NB4 (cell line): ENCODE measurements at regions not wholly inside any gene's neighbourhood (a gene's known extent, or its start where the extent isn't known, plus 50 kb on each side); places are given as distances from the start of the nearest gene placed in this dataset.

Source experiments
- CTCF ChIP-seq: IDR thresholded peaks from one replicate; pipeline ENCODE4 v1.5.1; 2012; ENCODE audit warnings: low read depth, low read length
- MYC ChIP-seq: IDR thresholded peaks from 2 replicates; pipeline ENCODE4 v1.6.1; 2011; ENCODE audit warnings: low read depth, low read length
- POLR2A ChIP-seq: IDR thresholded peaks from 2 replicates; pipeline ENCODE4 v1.6.1; 2011; ENCODE audit warnings: mild to moderate bottlenecking; ENCODE audit not compliant: insufficient read length; ENCODE audit errors: extremely low read depth
- TF ChIP-seq, protein P1 (sequence below): IDR thresholded peaks from 2 replicates; pipeline ENCODE4 v1.6.1; 2011; ENCODE audit warnings: low read depth, low read length

GRCh38 chr16:52283018-52283417, 263.9 kb downstream of the TOX3 start:
- TF ChIP-seq CTCF (no peak), POLR2A (no peak), MYC (no peak)
- TF ChIP-seq, protein P1, sequence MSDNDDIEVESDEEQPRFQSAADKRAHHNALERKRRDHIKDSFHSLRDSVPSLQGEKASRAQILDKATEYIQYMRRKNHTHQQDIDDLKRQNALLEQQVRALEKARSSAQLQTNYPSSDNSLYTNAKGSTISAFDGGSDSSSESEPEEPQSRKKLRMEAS: no peak
